Bronchial epithelial cell (primary cell): ENCODE measurements at regions not wholly inside any gene's neighbourhood (a gene's known extent, or its start where the extent isn't known, plus 50 kb on each side); places are given as distances from the start of the nearest gene placed in this dataset.

Experiments
- DNase-seq: peaks from one replicate; pipeline ENCODE4 v3.0.0-alpha.2; 2010; ENCODE audit warnings: low read depth
- FAIRE-seq: peaks from 2 replicates; lab custom pipeline; 2011; peaks lifted over from hg19 to GRCh38; lab: Jason Lieb, UNC
- H3K27me3 ChIP-seq: 2 replicates; pipeline ENCODE4 v1.5.1; 2011; ENCODE audit warnings: low read length; ENCODE audit not compliant: control insufficient read depth, insufficient read depth
- H3K36me3 ChIP-seq: 2 replicates; pipeline ENCODE4 v1.5.1; 2011; ENCODE audit warnings: low read length; ENCODE audit not compliant: control insufficient read depth, insufficient read depth
- H3K4me3 ChIP-seq: 2 replicates; pipeline ENCODE4 v1.5.1; 2011; ENCODE audit warnings: mild to moderate bottlenecking, low read depth, low read length, control low read depth
- TF ChIP-seq, protein P1 (sequence below): IDR thresholded peaks from 2 replicates; pipeline ENCODE4 v1.5.1; 2011; ENCODE audit warnings: mild to moderate bottlenecking, moderate library complexity, low read length, control low read depth, inconsistent platforms; ENCODE audit not compliant: insufficient read depth, severe bottlenecking

DNA sequence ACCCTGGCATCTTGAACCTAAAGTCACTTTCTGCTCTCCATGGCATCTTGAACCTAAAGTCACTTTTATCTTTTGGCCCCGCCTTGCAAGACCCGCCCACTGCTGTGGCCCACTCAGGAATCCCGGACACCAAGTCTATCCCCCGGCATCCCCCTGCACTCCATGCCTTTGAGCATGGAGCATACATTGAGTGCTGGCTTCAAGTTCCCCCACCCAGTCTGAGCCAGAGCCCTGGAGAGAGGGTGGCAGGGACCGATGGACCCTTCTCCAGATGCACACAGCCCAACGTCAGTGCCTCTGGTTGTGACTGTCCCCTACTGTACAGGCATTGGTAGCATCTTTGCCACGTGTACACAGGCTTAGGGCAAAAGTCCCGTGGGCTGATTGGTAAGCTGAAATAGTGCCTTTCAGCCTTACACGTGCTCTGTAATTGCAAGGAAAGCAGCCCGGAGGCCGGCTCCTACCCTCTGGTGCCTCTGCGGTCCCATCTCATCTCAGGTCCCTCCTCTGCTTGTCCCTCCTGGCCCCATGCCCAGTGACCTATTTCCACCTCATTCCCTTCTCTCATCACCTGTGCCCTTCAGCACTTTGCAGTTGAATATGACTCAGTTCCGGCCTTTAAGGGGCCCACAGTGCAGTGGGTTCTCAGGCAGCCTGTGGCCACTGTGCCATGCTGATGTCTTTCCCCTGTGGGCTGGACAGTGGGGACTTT, 154.0 kb downstream of the INHBB start:
- Histone ChIP-seq H3K36me3 (no peaks in the 10 kb centered on the region), H3K27me3 (no peaks in the 10 kb centered on the region), H3K4me3 (no peak overlapping the region)
- TF ChIP-seq, protein P1, sequence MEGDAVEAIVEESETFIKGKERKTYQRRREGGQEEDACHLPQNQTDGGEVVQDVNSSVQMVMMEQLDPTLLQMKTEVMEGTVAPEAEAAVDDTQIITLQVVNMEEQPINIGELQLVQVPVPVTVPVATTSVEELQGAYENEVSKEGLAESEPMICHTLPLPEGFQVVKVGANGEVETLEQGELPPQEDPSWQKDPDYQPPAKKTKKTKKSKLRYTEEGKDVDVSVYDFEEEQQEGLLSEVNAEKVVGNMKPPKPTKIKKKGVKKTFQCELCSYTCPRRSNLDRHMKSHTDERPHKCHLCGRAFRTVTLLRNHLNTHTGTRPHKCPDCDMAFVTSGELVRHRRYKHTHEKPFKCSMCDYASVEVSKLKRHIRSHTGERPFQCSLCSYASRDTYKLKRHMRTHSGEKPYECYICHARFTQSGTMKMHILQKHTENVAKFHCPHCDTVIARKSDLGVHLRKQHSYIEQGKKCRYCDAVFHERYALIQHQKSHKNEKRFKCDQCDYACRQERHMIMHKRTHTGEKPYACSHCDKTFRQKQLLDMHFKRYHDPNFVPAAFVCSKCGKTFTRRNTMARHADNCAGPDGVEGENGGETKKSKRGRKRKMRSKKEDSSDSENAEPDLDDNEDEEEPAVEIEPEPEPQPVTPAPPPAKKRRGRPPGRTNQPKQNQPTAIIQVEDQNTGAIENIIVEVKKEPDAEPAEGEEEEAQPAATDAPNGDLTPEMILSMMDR, result no peak
- DNase-seq, result peak; percentile 66
- no peak for FAIRE-seq

DNA sequence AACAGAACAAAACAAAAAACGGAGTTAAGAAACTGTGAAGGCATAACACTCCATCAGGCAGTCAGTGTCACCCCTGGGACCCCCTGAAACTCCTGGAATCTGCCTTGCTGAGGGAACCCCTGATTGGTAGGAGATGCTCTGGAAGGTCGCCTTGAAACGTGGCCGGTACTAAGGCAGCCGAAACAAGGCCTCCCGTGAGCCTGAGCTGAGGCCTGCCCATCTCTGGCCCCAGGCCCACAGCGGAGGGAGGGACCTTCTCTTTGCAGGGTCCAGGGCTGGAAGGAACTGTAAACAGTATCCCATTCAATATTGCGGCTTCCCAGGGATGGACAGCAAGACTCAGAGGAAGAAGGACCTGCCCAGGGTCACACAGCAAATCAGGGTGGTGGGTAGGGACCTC, 155.7 kb downstream of the INHBB start:
- TF ChIP-seq, protein P1, result no peak
- no peak for DNase-seq
- Histone ChIP-seq H3K4me3 (no peak overlapping the region), H3K36me3 (no peaks in the 10 kb centered on the region), H3K27me3 (no peaks in the 10 kb centered on the region)
- no peak for FAIRE-seq

DNA sequence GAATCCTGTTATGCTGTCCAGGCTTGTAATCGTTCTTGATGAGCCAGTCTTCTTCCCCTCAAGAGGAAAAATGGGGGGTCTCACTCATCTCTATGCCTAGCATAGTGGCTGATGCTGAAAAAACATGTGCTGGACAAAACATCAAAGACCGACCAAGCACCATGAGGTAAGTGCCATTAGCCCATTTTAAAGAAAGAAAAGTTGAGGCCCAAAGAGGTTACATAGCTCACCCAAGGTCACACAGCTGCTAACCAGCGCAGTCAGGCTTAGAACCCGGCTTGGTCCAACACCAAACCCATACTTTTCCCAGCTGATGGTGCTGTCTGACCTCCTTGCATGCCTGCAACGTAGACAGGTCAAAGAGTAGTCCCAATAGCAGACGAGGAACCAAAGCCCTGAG, 156.4 kb downstream of the INHBB start:
- TF ChIP-seq, protein P1, result no peak
- no peak for DNase-seq
- H3K36me3 ChIP-seq, result no peaks in the 10 kb centered on the region
- FAIRE-seq, result no peak
- no peak overlapping the region for H3K4me3 ChIP-seq
- no peaks in the 10 kb centered on the region for H3K27me3 ChIP-seq

DNA sequence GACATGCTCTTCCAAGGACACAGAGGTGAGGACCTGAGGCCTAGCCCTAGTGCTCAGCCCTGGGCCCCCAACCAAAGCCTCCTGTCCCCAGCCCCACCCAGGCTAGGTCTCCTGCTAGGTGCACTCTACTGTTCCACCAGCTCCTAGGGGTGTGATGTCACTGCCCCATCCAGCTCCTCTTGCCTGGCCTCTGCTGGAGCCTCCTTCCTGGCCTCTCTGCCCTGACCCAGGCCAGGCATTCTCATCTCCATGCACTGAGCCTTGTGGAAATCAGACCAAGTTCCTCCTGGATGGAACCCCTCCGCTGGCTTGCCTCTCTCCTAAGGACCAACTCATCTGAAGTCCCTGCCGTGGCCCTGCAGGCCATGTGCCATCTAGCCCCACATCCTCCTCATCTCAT, 156.8 kb downstream of the INHBB start:
- no peaks in the 10 kb centered on the region for H3K36me3 ChIP-seq
- DNase-seq (no peak), FAIRE-seq (no peak)
- TF ChIP-seq, protein P1, result no peak
- no peak overlapping the region for H3K4me3 ChIP-seq
- no peaks in the 10 kb centered on the region for H3K27me3 ChIP-seq

DNA sequence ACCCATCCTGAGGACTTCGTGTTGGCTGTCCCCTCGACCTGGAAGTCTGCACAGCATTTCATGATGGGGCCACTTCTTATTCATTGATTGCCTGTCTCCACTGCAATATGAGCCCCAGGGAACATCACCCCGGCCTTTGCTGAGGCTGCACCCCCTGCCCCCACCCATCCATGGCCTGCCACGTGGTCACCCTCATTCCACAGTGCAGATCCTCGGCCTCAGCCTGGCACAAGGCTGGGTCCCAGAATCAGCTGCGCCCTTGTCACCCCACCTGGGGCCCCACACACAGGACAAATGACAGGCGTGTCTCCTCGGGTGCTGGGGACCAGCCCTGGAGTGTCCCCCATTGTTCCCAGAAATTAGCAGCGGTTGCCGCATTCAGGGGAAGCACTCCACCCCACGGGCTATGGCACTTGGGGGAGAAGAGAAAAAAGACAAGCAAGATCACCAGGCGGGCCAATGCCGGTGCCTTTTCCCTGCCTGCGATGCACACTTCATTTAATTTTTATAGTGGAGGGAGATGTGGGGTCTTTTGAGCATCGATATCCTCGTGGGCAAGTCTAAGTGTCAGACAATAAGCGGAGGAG, 157.4 kb downstream of the INHBB start:
- TF ChIP-seq, protein P1, result no peak
- no peaks in the 10 kb centered on the region for H3K36me3 ChIP-seq
- FAIRE-seq, result no peak

More for the DNA sequence above, 157.4 kb downstream of the INHBB start:
- DNase-seq, result no peak
- H3K27me3 ChIP-seq, result no peaks in the 10 kb centered on the region
- no peak overlapping the region for H3K4me3 ChIP-seq
